HG03196 (cell line): ENCODE measurements at regions not wholly inside any gene's neighbourhood (a gene's known extent, or its start where the extent isn't known, plus 50 kb on each side); places are given as distances from the start of the nearest gene placed in this dataset.

Experiments used
- ATAC-seq: cut with Tn5 transposase; IDR thresholded peaks from one replicate; pipeline ENCODE4 v1.9.1; 2021; ENCODE audit not compliant: unreplicated experiment

GRCh38 chr13:44237881-44238421 lies 135.7 kb upstream of the SERP2 start:
- no peak for ATAC-seq

- ATAC-seq: no peak
Measured at GRCh38 chr13:44240611-44241145, 132.9 kb upstream of the SERP2 start.

- ATAC-seq: no peak
Measured at GRCh38 chr13:44241638-44242037, 132.0 kb upstream of the SERP2 start.

DNA sequence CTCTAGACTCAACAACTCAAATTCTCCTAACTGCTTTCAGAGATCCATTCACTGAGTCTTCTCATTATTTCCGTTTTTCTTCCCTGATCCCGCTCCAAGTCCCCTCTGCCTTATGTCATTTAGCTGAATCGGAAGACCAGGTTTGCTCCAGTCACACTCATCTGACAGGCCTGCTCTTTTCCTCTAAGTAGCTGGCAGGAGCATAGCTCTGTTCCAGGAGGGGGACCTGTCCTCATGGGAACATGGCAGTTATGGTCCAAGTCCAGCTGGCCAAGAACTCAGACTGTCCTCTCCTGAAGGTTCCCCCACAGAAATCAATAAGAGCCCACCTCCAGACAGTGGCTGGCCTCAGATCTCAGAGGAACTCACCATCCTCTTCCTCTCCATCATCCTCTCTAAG lies 130.9 kb upstream of the SERP2 start:
- ATAC-seq: no peak

DNA sequence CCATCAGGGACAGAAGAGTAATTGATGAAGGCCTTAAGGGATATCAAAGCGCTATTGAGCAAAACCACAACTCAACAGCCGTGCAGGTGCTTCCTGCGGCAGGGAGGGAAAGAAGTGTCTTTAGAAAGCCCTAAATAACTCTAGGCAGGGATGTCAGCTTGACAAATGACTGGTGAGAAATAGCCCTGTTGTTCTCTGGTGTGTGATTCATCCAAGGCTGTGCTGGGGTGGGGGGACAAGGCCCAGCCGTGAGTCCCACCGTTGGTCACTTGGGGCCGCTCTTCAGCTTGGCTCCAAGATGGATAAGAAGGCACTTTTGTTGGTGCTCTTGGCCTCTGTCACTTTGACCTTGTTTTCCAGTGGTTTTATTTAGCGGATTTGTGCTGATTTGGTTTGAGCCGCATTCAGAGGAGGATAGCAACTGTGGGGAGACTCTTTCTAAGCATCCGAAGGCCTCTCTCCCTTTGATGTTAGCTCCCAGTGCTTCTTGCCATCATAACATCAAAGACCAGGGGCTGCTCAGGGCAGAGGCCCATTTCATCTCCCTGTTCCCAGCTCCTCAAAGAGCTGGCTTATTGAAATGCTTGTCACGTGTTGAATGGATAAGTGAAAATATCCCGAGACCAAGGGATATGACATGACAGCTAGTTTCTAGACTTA lies 130.3 kb upstream of the SERP2 start:
- ATAC-seq: no peak

DNA sequence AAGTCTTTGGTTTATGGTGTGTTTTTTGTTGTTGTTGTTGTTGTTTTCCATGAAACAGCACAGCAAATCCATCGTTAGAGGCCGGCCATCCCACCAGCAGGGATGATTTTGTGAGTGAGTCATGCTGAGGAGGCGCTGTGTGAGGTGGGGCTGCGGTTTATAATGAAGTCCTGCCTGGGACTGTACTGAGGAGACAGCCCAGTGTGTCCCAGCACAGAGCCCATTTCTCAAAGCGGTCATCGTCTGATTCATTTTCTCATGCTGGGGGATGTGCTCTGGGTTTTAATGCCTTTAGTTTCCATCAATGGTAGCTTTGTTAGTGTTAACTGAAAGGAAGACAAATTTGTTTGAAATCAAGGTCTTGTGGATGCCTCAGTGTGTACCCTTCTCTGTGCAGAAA lies 129.3 kb upstream of the SERP2 start:
- no peak for ATAC-seq

- ATAC-seq: no peak
Measured at GRCh38 chr13:44249431-44249836, 124.2 kb upstream of the SERP2 start.

DNA sequence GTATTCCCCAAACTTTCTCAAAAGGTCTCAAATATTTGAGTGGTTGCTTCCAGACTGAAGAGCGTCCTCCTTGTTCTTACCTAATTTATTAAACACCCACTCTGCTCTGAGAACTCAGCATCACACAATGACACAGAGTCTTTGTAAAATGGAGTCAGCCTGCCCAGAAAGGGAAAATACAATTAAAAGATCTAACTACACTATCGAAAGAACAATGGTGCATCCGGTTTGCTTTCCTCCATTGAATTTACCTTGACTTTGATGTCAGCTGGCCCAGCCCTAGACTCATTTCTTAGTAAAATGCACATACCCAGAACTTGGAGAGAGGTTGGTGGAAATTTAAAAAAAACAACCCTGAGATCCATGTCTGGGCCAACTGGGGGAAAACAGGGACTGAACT lies 120.7 kb upstream of the SERP2 start:
- no peak for ATAC-seq

GRCh38 chr13:44255771-44256364 lies 117.8 kb upstream of the SERP2 start:
- no peak for ATAC-seq

- no peak for ATAC-seq
Measured at GRCh38 chr13:44257796-44258195, 115.8 kb upstream of the SERP2 start.

DNA sequence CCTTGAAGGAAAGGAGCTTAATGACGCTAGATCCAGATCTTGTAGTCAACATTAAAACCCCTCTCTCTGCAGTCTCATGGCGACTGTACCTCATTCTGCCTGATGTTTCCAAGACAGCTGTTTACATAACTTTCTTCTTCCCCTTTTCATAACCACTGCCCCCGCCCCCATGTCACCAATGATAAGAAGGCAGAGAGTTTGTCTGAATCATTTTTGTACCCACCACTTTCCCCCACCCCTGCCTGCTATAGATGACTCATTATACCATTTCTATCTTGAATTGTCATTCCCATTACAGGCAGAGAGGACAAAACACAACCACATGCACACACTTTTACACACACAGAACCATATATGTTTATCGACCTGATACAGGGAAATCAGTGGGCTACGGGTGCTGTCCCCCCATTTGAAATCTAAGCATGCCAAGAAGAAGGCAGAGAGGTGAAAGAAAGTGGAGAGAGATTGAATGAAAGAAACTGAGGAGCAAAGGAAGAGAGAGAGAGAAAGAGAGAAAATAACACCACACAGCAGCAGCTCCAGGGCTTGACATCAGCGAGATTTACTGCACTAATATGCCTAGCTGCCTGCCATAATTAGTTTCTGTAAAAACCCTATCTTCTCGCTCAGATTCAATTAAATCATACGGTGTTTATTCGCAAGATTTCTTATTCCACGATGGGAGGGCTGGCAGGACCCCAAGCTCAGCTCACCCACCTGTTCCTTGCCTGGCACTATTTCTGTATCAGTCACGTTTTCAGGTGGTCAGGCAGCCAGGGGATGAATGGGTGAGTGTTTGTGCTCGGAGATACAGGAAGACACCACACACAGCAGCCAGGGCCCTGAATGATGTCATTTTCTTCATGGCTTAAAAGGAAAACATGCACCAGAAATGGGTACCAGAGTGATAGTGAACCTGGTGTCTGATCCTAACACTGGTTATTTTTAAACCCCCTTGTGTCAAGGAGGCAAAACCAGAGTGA lies 114.3 kb upstream of the SERP2 start:
- peak; percentile 60 for ATAC-seq

GRCh38 chr13:44260336-44260735 lies 113.3 kb upstream of the SERP2 start:
- no peak for ATAC-seq

- ATAC-seq: no peak
Measured at GRCh38 chr13:44263751-44264620, 109.6 kb upstream of the SERP2 start.

DNA sequence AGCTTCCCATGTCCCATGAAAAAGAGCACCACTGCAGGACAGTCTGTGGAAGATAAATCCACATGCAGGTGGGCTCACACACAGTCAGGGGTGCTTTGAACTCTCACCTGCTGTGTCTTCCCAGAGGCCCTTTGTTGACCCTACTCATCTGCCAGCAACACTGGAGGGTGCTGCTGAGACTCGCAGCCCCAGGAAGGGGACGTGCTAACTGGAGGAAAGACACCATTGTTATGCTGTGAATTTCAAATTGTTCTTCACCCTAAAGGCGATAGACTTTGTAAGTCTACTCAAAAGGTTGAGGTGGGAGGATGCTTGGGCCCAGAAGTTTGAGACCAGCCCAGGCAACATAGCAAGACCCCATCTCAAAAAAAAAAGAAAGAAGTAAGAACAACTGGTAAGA lies 107.3 kb upstream of the SERP2 start:
- ATAC-seq: no peak

- no peak for ATAC-seq
Measured at GRCh38 chr13:44266772-44267171, 106.9 kb upstream of the SERP2 start.

- ATAC-seq: no peak
Measured at GRCh38 chr13:44267203-44267602, 106.4 kb upstream of the SERP2 start.

GRCh38 chr13:44267980-44268379 lies 105.6 kb upstream of the SERP2 start:
- no peak for ATAC-seq

DNA sequence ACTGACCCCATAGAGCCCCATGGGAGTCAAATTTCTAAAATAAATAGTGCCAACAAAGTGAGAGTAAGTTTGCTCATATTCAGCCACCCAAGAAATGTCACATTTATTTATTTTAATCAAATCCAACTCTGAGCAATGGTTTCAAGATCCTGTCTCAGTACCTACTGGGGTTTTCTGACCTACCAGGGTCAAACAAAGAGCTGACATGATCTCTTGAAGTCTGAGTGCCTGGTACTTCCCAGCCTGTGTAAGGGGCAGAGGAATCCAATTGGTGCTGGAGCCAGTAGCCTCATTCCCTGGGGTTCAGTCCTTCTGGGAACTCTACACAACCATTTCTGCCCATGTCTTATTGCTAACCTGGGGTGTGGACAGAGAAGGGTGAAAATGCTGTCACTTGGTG lies 104.6 kb upstream of the SERP2 start:
- no peak for ATAC-seq

- ATAC-seq: no peak
Measured at GRCh38 chr13:44270150-44270549, 103.5 kb upstream of the SERP2 start.

DNA sequence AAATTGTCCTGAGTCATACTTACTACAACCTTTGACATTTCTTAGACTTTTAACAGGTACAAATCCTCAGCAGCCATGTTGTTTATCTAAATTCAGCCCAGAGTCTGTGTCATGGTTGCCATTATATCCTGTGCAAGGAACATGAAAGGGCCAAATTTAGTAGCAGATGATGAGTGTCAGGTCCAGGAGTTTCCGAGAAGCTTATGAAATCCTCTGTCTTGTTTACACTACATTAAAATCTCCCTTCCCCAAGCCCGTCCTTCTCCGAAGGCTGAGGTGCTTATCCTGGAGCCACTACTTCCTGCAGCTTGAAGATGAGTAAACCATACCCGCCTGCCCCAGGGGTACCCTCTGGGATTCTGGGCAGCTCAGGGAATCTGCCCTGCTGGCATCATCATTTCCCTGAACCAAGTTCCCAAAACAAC lies 102.6 kb upstream of the SERP2 start:
- ATAC-seq: no peak
